Suprapubic skin (tissue), 4 donors: ENCODE measurements at regions not wholly inside any gene's neighbourhood (a gene's known extent, or its start where the extent isn't known, plus 50 kb on each side); places are given as distances from the start of the nearest gene placed in this dataset.

Source experiments
- DNase-seq, 2 donors: peaks; one replicate each; pipeline ENCODE4 v3.0.0-alpha.2; 2019; ENCODE audit warnings: low spot score in 2 of 2
- H3K27ac ChIP-seq: fragments of 200-600 bp; sonication (generic); one replicate; pipeline ENCODE4 v1.5.1; 2019
- H3K27me3 ChIP-seq: fragments of 200-600 bp; sonication (generic); one replicate; pipeline ENCODE4 v1.5.1; 2019
- H3K36me3 ChIP-seq: fragments of 200-600 bp; sonication (generic); one replicate; pipeline ENCODE4 v1.5.1; 2019
- H3K4me1 ChIP-seq: fragments of 200-600 bp; sonication (generic); one replicate; pipeline ENCODE4 v1.5.1; 2019
- H3K4me3 ChIP-seq: fragments of 200-600 bp; sonication (generic); one replicate; pipeline ENCODE4 v1.5.1; 2019; ENCODE audit warnings: mild to moderate bottlenecking
- H3K9me3 ChIP-seq: fragments of 200-600 bp; sonication (generic); one replicate; pipeline ENCODE4 v1.5.1; 2019
- EP300 ChIP-seq: sonication (generic); formaldehyde crosslinking; IDR thresholded peaks from one replicate; pipeline ENCODE4 v1.6.1; 2017; ENCODE audit warnings: antibody characterized with exemption
- POLR2A ChIP-seq, 2 donors: fragments of 450-650 bp; IDR thresholded peaks; one replicate each; pipeline ENCODE4 v1.6.1; 2017; ENCODE audit warnings: antibody characterized with exemption in 2 of 2, mild to moderate bottlenecking in 2 of 2, moderate library complexity in 2 of 2
- POLR2AphosphoS5 ChIP-seq, 3 donors: sonication (generic); formaldehyde crosslinking; IDR thresholded peaks; one replicate each; pipeline ENCODE4 v1.6.1; 2017; ENCODE audit warnings: antibody characterized with exemption in 3 of 3
- WGBS: methylation state at CpG from one replicate; pipeline ENCODE4 v1.1.5; 2018; 5-methylcytosine and 5-hydroxymethylcytosine counted together
- TF ChIP-seq, protein P1 (sequence below), 2 donors: fragments of 200-600 bp in 1 of 2; fragments of 450-650 bp in 1 of 2; sonication (generic) in 1 of 2; IDR thresholded peaks; one replicate each; pipeline ENCODE4 v1.5.1; 2016 to 2019; ENCODE audit warnings: antibody characterized with exemption in 2 of 2, mild to moderate bottlenecking in 1 of 2, moderate library complexity in 1 of 2

- WGBS = 56% methylated on average over 3 of the region's 3 CpGs
- no peaks in the 10 kb centered on the region for H3K36me3 ChIP-seq
- no peaks in the 10 kb centered on the region for H3K4me1 ChIP-seq
- DNase-seq = no peak
- no peaks in the 10 kb centered on the region for H3K9me3 ChIP-seq
- H3K27me3 ChIP-seq = no peaks in the 10 kb centered on the region
- no peak for TF ChIP-seq POLR2A (IDR thresholded peaks at IDR 0.05)
- TF ChIP-seq, protein P1, sequence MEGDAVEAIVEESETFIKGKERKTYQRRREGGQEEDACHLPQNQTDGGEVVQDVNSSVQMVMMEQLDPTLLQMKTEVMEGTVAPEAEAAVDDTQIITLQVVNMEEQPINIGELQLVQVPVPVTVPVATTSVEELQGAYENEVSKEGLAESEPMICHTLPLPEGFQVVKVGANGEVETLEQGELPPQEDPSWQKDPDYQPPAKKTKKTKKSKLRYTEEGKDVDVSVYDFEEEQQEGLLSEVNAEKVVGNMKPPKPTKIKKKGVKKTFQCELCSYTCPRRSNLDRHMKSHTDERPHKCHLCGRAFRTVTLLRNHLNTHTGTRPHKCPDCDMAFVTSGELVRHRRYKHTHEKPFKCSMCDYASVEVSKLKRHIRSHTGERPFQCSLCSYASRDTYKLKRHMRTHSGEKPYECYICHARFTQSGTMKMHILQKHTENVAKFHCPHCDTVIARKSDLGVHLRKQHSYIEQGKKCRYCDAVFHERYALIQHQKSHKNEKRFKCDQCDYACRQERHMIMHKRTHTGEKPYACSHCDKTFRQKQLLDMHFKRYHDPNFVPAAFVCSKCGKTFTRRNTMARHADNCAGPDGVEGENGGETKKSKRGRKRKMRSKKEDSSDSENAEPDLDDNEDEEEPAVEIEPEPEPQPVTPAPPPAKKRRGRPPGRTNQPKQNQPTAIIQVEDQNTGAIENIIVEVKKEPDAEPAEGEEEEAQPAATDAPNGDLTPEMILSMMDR (IDR thresholded peaks at IDR 0.05) = no peak
- no peak for TF ChIP-seq POLR2AphosphoS5 (IDR thresholded peaks at IDR 0.05)
- TF ChIP-seq EP300 = no peak
- H3K27ac ChIP-seq = no peak overlapping the region
- no peak overlapping the region for H3K4me3 ChIP-seq
These were observed 60.0 kb upstream of the ARHGAP24 start for GRCh38 chr4:85414972-85415371.

DNA sequence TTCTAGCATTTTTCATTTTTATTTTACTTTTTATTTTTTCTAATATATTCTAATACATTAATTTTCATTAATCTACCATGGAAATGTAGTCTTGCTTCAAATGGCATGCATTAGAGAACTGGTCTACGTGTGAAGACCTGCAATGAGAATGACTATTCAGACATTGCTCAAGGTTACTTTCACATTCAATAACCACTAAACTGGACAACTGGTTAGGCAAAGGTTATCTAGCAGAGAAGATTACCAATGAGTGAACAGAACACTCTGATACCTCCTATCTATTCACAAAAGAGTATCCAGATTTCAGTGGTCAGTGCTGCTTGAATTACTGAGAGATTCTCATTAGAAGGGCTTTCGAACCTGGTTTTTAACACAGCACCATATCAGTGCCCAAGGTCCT lies 58.9 kb upstream of the ARHGAP24 start:
- H3K27ac ChIP-seq = no peak overlapping the region
- no peaks in the 10 kb centered on the region for H3K4me1 ChIP-seq
- no peak overlapping the region for H3K4me3 ChIP-seq
- H3K36me3 ChIP-seq = no peaks in the 10 kb centered on the region
- H3K9me3 ChIP-seq = no peaks in the 10 kb centered on the region
- TF ChIP-seq, protein P1 (IDR thresholded peaks at IDR 0.05) = no peak
- TF ChIP-seq EP300 = no peak
- TF ChIP-seq POLR2AphosphoS5 (IDR thresholded peaks at IDR 0.05) = no peak
- no peaks in the 10 kb centered on the region for H3K27me3 ChIP-seq
- 94% methylated on average over 2 of the region's 2 CpGs for WGBS
- no peak for DNase-seq

GRCh38 chr4:85419103-85419502 lies 55.8 kb upstream of the ARHGAP24 start:
- TF ChIP-seq, protein P1 (IDR thresholded peaks at IDR 0.05) = no peak
- no peak for TF ChIP-seq EP300
- TF ChIP-seq POLR2AphosphoS5 (IDR thresholded peaks at IDR 0.05) = no peak
- no peak for TF ChIP-seq POLR2A (IDR thresholded peaks at IDR 0.05)
- H3K36me3 ChIP-seq = no peaks in the 10 kb centered on the region
- H3K4me3 ChIP-seq = no peak overlapping the region
- H3K27ac ChIP-seq = no peak overlapping the region
- no peaks in the 10 kb centered on the region for H3K27me3 ChIP-seq
- no peaks in the 10 kb centered on the region for H3K4me1 ChIP-seq
- no peaks in the 10 kb centered on the region for H3K9me3 ChIP-seq
- 77% methylated on average over 2 of the region's 2 CpGs for WGBS
- DNase-seq = no peak

GRCh38 chr4:85420831-85421230 lies 54.1 kb upstream of the ARHGAP24 start:
- no peak for DNase-seq
- no peak overlapping the region for H3K27ac ChIP-seq
- H3K27me3 ChIP-seq = no peaks in the 10 kb centered on the region
- no peak for TF ChIP-seq POLR2A (IDR thresholded peaks at IDR 0.05)
- TF ChIP-seq EP300 = no peak
- TF ChIP-seq POLR2AphosphoS5 (IDR thresholded peaks at IDR 0.05) = no peak
- H3K9me3 ChIP-seq = no peaks in the 10 kb centered on the region
- no peaks in the 10 kb centered on the region for H3K36me3 ChIP-seq
- no peaks in the 10 kb centered on the region for H3K4me1 ChIP-seq
- no peak overlapping the region for H3K4me3 ChIP-seq
- 84% methylated on average over 6 of the region's 6 CpGs for WGBS

- H3K4me1 ChIP-seq = no peaks in the 10 kb centered on the region
- H3K27ac ChIP-seq = no peak overlapping the region
- H3K4me3 ChIP-seq = no peak overlapping the region
- DNase-seq = no peak
- H3K9me3 ChIP-seq = no peaks in the 10 kb centered on the region
- no peaks in the 10 kb centered on the region for H3K27me3 ChIP-seq
- WGBS = 73% methylated on average over 2 of the region's 2 CpGs
- no peaks in the 10 kb centered on the region for H3K36me3 ChIP-seq
- no peak for TF ChIP-seq POLR2AphosphoS5 (IDR thresholded peaks at IDR 0.05)
- TF ChIP-seq POLR2A (IDR thresholded peaks at IDR 0.05) = no peak
- TF ChIP-seq, protein P1 (IDR thresholded peaks at IDR 0.05) = no peak
- no peak for TF ChIP-seq EP300
These were observed 51.5 kb upstream of the ARHGAP24 start for GRCh38 chr4:85423431-85423830.
